ENCODE measurements at regions not wholly inside any gene's neighbourhood (a gene's known extent, or its start where the extent isn't known, plus 50 kb on each side); places are given as distances from the start of the nearest gene placed in this dataset.
A peak's percentile ranks its signal among the peaks of the same experiment; 100 is the strongest.
"Not testable (repeated sequence)": the region's sequence is repeated elsewhere in the genome, so short reads cannot be mapped to it uniquely, and the experiment has no call there.

GRCh38 chr2:12918835-12919445, 202.2 kb downstream of the TRIB2 start:
- no peak for DNase-seq
- in situ Hi-C loops (cut with MboI; ENCODE audit: low pct_unique_long_range_greater_than_20kb, low sequenced_read_pairs): no loop called here

GRCh38 chr2:12921321-12921720, 204.6 kb downstream of the TRIB2 start:
- DNase-seq: no peak
- in situ Hi-C loops (cut with MboI; ENCODE audit: low pct_unique_long_range_greater_than_20kb, low sequenced_read_pairs): no loop called here

- in situ Hi-C loops (cut with MboI; ENCODE audit: low pct_unique_long_range_greater_than_20kb, low sequenced_read_pairs): no loop called here
- no peak for DNase-seq
Observed at GRCh38 chr2:12923907-12924610, 207.3 kb downstream of the TRIB2 start.

- in situ Hi-C loops (cut with MboI; ENCODE audit: low pct_unique_long_range_greater_than_20kb, low sequenced_read_pairs); DNase-seq: not testable (repeated sequence)
Observed at GRCh38 chr2:12926641-12927040, 209.9 kb downstream of the TRIB2 start.

- in situ Hi-C loops (cut with MboI; ENCODE audit: low pct_unique_long_range_greater_than_20kb, low sequenced_read_pairs): no loop called here
- DNase-seq: no peak
Observed at GRCh38 chr2:12928197-12928774, 211.6 kb downstream of the TRIB2 start.

- in situ Hi-C loops (cut with MboI; ENCODE audit: low pct_unique_long_range_greater_than_20kb, low sequenced_read_pairs): no loop called here
- DNase-seq: no peak
Observed at GRCh38 chr2:12928775-12929401, 212.2 kb downstream of the TRIB2 start.

- no peak for DNase-seq
- in situ Hi-C loops (cut with MboI; ENCODE audit: low pct_unique_long_range_greater_than_20kb, low sequenced_read_pairs): no loop called here
Observed at GRCh38 chr2:12929758-12930157, 213.0 kb downstream of the TRIB2 start.

- in situ Hi-C loops (cut with MboI; ENCODE audit: low pct_unique_long_range_greater_than_20kb, low sequenced_read_pairs): no loop called here
- no peak for DNase-seq
Observed at GRCh38 chr2:12930391-12930790, 213.7 kb downstream of the TRIB2 start.

- in situ Hi-C loops (cut with MboI; ENCODE audit: low pct_unique_long_range_greater_than_20kb, low sequenced_read_pairs): no loop called here
- DNase-seq: peak; percentile 44
Observed at GRCh38 chr2:12931186-12931844, 214.6 kb downstream of the TRIB2 start.

GRCh38 chr2:12932192-12932591, 215.5 kb downstream of the TRIB2 start:
- no peak for DNase-seq
- in situ Hi-C loops (cut with MboI; ENCODE audit: low pct_unique_long_range_greater_than_20kb, low sequenced_read_pairs): no loop called here

- DNase-seq: no peak
- in situ Hi-C loops (cut with MboI; ENCODE audit: low pct_unique_long_range_greater_than_20kb, low sequenced_read_pairs): no loop called here
Observed at GRCh38 chr2:12934146-12934756, 217.5 kb downstream of the TRIB2 start.

- in situ Hi-C loops (cut with MboI; ENCODE audit: low pct_unique_long_range_greater_than_20kb, low sequenced_read_pairs): no loop called here
- DNase-seq: no peak
Observed at GRCh38 chr2:12935222-12935621, 218.5 kb downstream of the TRIB2 start.

GRCh38 chr2:12935796-12936195, 219.1 kb downstream of the TRIB2 start:
- in situ Hi-C loops (cut with MboI; ENCODE audit: low pct_unique_long_range_greater_than_20kb, low sequenced_read_pairs): no loop called here
- DNase-seq: no peak

GRCh38 chr2:12941203-12941602, 224.5 kb downstream of the TRIB2 start:
- DNase-seq: no peak
- in situ Hi-C loops (cut with MboI; ENCODE audit: low pct_unique_long_range_greater_than_20kb, low sequenced_read_pairs): no loop called here

GRCh38 chr2:12948231-12948960, 231.7 kb downstream of the TRIB2 start:
- no peak for DNase-seq
- in situ Hi-C loops (cut with MboI; ENCODE audit: low pct_unique_long_range_greater_than_20kb, low sequenced_read_pairs): no loop called here

GRCh38 chr2:12948961-12949353, 232.2 kb downstream of the TRIB2 start:
- in situ Hi-C loops (cut with MboI; ENCODE audit: low pct_unique_long_range_greater_than_20kb, low sequenced_read_pairs): no loop called here
- no peak for DNase-seq

- DNase-seq: no peak
- in situ Hi-C loops (cut with MboI; ENCODE audit: low pct_unique_long_range_greater_than_20kb, low sequenced_read_pairs): no loop called here
Observed at GRCh38 chr2:12949406-12949805, 232.7 kb downstream of the TRIB2 start.

- in situ Hi-C loops (cut with MboI; ENCODE audit: low pct_unique_long_range_greater_than_20kb, low sequenced_read_pairs): no loop called here
- no peak for DNase-seq
Observed at GRCh38 chr2:12950174-12950573, 233.4 kb downstream of the TRIB2 start.

Measured in KBM-7 (cell line).